ENCODE measurements at regions not wholly inside any gene's neighbourhood (a gene's known extent, or its start where the extent isn't known, plus 50 kb on each side); places are given as distances from the start of the nearest gene placed in this dataset.
"Not testable (repeated sequence)": the region's sequence is repeated elsewhere in the genome, so short reads cannot be mapped to it uniquely, and the experiment has no call there.

- no peak for DNase-seq
Observed at GRCh38 chrX:151042842-151043241, 59.7 kb downstream of the HMGB3 start.

- DNase-seq = not testable (repeated sequence)
Observed at GRCh38 chrX:151066373-151066772, 83.2 kb downstream of the HMGB3 start.

- no peak for DNase-seq
Observed at GRCh38 chrX:151073767-151074166, 90.6 kb downstream of the HMGB3 start.

GRCh38 chrX:151081016-151081415, 95.4 kb upstream of the GPR50 start:
- DNase-seq = no peak

- peak; percentile 54 for DNase-seq
Observed at GRCh38 chrX:151082077-151082948, 94.1 kb upstream of the GPR50 start.

GRCh38 chrX:151084454-151084853, 91.9 kb upstream of the GPR50 start:
- no peak for DNase-seq

GRCh38 chrX:151085207-151085606, 91.2 kb upstream of the GPR50 start:
- no peak for DNase-seq

GRCh38 chrX:151088221-151088620, 88.2 kb upstream of the GPR50 start:
- DNase-seq = no peak

- DNase-seq = no peak
Observed at GRCh38 chrX:151099001-151099400, 77.4 kb upstream of the GPR50 start.

GRCh38 chrX:151100799-151101198, 75.6 kb upstream of the GPR50 start:
- no peak for DNase-seq

- not testable (repeated sequence) for DNase-seq
Observed at GRCh38 chrX:151113200-151113599, 63.2 kb upstream of the GPR50 start.

All from NCI-H345 (cell line).